HEK293 (cell line): ENCODE measurements at regions not wholly inside any gene's neighbourhood (a gene's known extent, or its start where the extent isn't known, plus 50 kb on each side); places are given as distances from the start of the nearest gene placed in this dataset.

Source experiments
- CTCF ChIP-seq: fragments of 450-650 bp; formaldehyde crosslinking; IDR thresholded peaks from 2 replicates; pipeline ENCODE4 v1.5.1; 2016; ENCODE audit warnings: missing biosample characterization, missing genetic modification characterization
- PBX3 ChIP-seq: sonication (generic); formaldehyde crosslinking; IDR thresholded peaks from 2 replicates; pipeline ENCODE4 v1.8.1; 2022; ENCODE audit warnings: mild to moderate bottlenecking, moderate library complexity, missing genetic modification reagents
- SP2 ChIP-seq: fragments of 450-650 bp; formaldehyde crosslinking; IDR thresholded peaks from 2 replicates; pipeline ENCODE4 v1.5.1; 2016; ENCODE audit warnings: missing biosample characterization, missing genetic modification characterization
- ZBTB11 ChIP-seq: fragments of 450-650 bp; formaldehyde crosslinking; conservative IDR thresholded peaks from 2 replicates; pipeline ENCODE4 v1.5.1; 2016; ENCODE audit warnings: low read depth, missing biosample characterization, missing genetic modification characterization
- ZFHX2 ChIP-seq: fragments of 450-650 bp; formaldehyde crosslinking; conservative IDR thresholded peaks from 2 replicates; pipeline ENCODE4 v1.5.1; 2016; ENCODE audit warnings: missing biosample characterization, missing genetic modification characterization
- ZNF175 ChIP-seq: fragments of 450-650 bp; formaldehyde crosslinking; IDR thresholded peaks from 2 replicates; pipeline ENCODE4 v1.5.1; 2016; ENCODE audit warnings: missing biosample characterization, missing genetic modification characterization
- ZNF366 ChIP-seq: fragments of 450-650 bp; formaldehyde crosslinking; conservative IDR thresholded peaks from 2 replicates; pipeline ENCODE4 v1.5.1; 2016; ENCODE audit warnings: missing biosample characterization, missing genetic modification characterization
- ZNF48 ChIP-seq: fragments of 450-650 bp; formaldehyde crosslinking; IDR thresholded peaks from 2 replicates; pipeline ENCODE4 v1.5.1; 2016; ENCODE audit warnings: missing biosample characterization, missing genetic modification characterization
- ZNF626 ChIP-seq: fragments of 450-650 bp; sonication (Bioruptor Pico); formaldehyde crosslinking; IDR thresholded peaks from 2 replicates; pipeline ENCODE4 v1.5.1; 2018; ENCODE audit warnings: missing biosample characterization, missing genetic modification characterization, inconsistent platforms
- ZNF777 ChIP-seq: fragments of 450-650 bp; formaldehyde crosslinking; IDR thresholded peaks from 2 replicates; pipeline ENCODE4 v1.5.1; 2017; ENCODE audit warnings: missing biosample characterization, missing genetic modification characterization, borderline replicate concordance

- no peak for TF ChIP-seq ZNF175 (tag by site-specific recombination)
- no peak for TF ChIP-seq CTCF (tag by site-specific recombination)
- no peak for TF ChIP-seq ZNF366 (tag by site-specific recombination)
- TF ChIP-seq SP2 (tag by site-specific recombination), result no peak
- no peak for TF ChIP-seq ZNF777 (tag by site-specific recombination)
- TF ChIP-seq ZNF626 (tag by site-specific recombination), result no peak
- no peak for TF ChIP-seq ZNF48 (tag by site-specific recombination)
- no peak for TF ChIP-seq ZFHX2 (tag by site-specific recombination)
- no peak for TF ChIP-seq PBX3
- no peak for TF ChIP-seq ZBTB11 (tag by site-specific recombination)
Observed at GRCh38 chr11:92752122-92752521, 217.3 kb upstream of the MTNR1B start.
